ENCODE measurements at regions not wholly inside any gene's neighbourhood (a gene's known extent, or its start where the extent isn't known, plus 50 kb on each side); places are given as distances from the start of the nearest gene placed in this dataset.

- no peak for TF ChIP-seq CTCF (conservative IDR thresholded peaks at IDR 0.05; ENCODE audit: low read depth, low read length)
- no peak for TF ChIP-seq EZH2 (IDR thresholded peaks at IDR 0.05; ENCODE audit: low read length, unreplicated experiment)
Measured at GRCh38 chr6:144657691-144658090, 372.6 kb downstream of the UTRN start.

Measured in PC-3 (cell line).